GM21576 (cell line): ENCODE measurements at regions not wholly inside any gene's neighbourhood (a gene's known extent, or its start where the extent isn't known, plus 50 kb on each side); places are given as distances from the start of the nearest gene placed in this dataset.

Source experiments
- ATAC-seq: cut with Tn5 transposase; IDR thresholded peaks from one replicate; pipeline ENCODE4 v1.9.1; 2021; ENCODE audit warnings: mild to moderate bottlenecking, moderate library complexity; ENCODE audit not compliant: unreplicated experiment

- no peak for ATAC-seq
These were observed 104.2 kb upstream of the MAP1LC3B2 start for GRCh38 chr12:116454950-116455447.

DNA sequence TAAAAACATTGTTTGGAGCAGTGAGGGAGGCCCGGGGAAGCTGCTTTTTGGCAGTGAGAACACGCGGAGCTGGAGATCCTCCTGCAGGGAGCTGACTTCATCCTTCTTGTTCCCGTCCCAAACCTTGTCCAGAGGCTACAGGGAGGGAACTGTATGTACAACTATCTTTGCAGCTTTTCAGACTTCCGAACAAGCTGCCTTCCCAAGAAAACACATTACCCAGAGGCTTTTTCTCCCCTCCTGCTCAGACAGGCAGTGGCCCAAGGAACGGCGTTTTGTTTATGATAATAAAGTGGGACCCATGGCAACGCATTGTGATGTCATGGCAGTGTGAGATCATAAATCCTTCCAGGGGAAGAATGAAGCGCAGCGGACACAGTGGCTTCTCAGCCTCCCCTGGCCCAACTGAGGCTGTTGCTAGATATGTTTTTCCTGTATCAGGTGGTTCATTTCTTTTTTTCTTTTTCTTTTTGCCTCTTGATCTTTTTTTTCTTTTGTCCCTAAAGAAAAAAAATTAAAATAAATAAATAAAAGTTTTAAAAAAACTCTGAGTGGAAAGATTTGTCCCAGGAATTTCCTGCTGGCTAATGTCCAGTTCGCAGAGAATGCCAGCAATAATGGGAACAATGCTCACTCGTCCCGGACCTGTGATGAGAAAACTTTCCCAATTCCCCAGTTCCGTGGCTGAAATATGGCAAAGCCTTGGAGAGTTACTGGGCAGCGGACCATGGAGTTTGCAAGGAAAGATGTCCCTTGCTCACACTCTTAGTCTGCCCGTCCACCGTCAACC, 103.4 kb upstream of the MAP1LC3B2 start:
- no peak for ATAC-seq

DNA sequence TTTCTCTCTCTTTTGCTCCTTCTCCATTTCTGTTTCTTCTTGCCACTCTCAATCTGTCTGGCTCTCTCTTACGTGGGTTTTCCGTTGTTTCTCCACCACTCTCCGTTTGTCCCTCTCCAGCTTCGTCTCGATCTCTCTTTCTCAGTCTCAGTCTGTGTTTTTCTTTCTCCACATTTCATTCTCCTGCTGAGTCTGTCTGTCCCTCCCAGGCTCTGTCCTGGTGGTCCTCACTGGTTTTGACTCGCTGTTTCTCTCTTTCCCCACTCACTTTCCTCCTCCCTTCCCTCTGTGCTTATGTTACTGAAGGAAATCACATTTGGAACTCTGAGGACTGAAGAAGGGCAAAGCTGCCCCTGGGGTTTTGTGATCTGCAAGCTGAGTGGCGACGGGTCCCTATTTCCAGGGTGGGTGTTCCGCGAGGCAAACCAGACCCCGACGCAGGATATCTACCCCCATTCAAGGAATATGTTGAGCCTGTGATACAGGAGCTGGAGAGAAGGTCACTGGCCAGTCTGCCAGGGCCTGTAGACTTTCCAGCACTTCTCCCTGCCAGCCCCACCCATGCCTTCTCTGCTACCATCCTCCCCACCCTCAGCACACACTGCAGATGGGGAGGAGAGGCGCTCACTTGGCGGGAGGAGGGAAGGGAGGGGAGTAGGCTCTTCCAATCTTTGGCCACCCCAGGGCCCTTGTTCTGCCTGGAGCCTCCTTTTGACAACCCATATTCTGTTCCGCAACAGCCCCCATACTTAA, 102.7 kb upstream of the MAP1LC3B2 start:
- no peak for ATAC-seq

DNA sequence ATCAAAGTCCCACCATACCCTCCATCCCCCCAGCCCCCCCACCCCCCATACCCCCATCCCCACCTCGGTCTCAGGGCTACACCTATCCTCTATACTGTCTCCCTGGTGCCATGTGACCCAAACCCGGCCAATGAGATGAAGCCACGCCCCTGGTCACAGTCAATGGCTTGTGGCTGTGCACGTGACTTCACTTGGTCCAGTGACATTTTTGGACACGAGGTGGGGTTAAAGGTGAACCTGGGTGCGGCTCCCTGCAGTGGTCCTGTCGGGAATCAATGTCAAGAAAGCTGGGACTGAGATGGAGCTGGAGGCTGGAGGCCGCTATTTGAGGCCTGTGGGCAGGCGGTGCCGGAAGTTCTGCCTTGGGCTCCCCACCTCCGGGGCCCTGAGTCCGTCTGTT, 100.7 kb upstream of the MAP1LC3B2 start:
- no peak for ATAC-seq

GRCh38 chr12:116459011-116459875, 99.9 kb upstream of the MAP1LC3B2 start:
- no peak for ATAC-seq

GRCh38 chr12:116459916-116460663, 99.1 kb upstream of the MAP1LC3B2 start:
- no peak for ATAC-seq

GRCh38 chr12:116461060-116461459, 98.1 kb upstream of the MAP1LC3B2 start:
- ATAC-seq: no peak

DNA sequence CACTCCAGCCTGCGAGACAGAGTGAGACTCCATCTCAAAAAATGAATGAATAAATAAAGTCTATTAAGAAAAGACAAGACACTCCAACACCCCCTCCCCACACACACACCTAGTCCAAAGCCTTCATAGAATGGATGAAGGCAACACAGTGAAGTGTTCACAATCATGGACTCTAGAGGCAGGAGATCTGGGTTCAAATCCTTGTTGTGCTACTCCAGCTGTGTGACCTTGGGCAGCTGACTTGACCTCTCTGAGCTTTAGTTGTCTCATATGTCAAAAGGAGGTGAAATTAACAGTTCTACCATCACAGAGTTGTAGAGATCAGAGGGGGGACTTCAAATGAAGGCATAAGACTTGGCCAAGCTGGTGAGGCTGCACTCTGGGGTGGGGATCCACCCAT, 95.8 kb upstream of the MAP1LC3B2 start:
- ATAC-seq: no peak

DNA sequence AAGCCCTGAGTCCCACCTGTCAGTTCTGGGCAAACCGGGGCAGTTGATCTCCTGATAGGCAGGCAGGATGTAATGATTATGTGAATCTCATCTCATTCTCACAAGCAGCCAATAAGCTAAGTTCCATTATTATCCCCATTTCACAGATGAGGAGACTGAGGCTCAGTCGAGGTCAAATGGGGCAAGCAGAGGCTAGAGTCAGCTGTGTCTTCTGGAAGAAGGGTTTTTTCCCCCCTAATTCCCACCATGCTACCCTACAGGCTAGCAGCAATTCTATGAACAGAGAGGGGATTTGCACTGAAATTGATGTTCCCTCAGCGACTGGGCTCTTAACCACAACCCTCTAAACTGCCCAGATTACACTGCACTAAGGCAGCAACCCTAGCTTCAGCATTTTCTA, 93.8 kb upstream of the MAP1LC3B2 start:
- ATAC-seq: no peak

DNA sequence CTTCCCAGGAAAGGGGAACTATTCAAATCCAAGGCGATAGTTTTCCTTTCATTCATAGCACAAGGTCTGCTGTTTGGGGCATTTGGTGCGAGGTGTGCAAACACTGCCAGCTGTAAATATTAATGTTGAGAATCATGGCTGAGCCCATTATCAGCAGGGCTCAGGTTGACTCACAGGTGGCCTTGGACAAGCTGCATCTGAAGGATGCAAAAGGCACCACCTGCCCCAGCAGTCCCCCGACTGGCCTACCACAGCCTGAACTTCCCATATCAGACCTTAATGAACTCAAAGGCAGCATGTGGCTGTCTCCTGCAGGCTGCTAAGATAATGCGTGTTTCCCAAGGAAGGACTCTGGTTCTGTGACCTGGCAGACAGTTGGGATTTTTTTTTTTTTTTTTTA, 93.3 kb upstream of the MAP1LC3B2 start:
- no peak for ATAC-seq

GRCh38 chr12:116466536-116466935, 92.6 kb upstream of the MAP1LC3B2 start:
- ATAC-seq: no peak

GRCh38 chr12:116469344-116469743, 89.8 kb upstream of the MAP1LC3B2 start:
- ATAC-seq: no peak

- no peak for ATAC-seq
These were observed 87.6 kb upstream of the MAP1LC3B2 start for GRCh38 chr12:116471544-116471943.

DNA sequence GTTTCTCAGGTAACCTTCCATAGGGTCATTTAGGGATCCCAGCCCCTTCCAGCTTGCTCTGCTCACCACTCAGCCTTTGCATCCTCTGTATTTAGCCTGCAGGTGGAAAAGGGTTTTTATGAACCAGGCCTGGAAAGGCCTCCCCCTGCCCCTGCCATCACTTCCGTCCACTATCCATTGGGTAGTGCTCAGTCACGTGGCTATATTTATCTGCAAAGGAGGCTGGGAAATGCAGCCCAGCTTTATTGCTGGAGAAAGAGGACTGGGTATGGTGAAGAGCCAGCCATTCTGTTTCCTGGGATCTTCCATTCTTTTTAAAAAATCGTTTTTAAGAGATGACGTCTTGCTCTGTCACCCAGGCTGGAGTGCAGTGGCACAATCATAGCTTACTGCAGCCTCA, 87.0 kb upstream of the MAP1LC3B2 start:
- ATAC-seq: no peak

DNA sequence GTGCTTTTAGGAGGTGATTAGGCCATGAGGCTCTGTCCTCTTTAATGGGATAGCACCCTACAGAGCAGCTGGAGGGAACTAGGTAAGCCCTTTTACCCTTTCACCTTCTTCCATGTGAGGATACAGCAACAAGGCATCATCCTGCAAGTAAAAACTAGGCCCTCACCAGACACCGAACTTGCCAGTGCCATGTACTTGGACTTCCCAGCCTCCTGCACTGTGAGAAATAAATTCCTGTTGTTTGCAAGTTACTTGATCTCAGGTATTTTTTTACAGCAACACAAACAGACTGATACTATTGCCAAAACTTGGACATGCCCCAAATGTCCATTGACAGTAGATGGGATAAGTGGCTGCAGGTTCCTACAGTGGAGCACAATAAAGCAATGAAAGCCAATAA, 85.8 kb upstream of the MAP1LC3B2 start:
- no peak for ATAC-seq

DNA sequence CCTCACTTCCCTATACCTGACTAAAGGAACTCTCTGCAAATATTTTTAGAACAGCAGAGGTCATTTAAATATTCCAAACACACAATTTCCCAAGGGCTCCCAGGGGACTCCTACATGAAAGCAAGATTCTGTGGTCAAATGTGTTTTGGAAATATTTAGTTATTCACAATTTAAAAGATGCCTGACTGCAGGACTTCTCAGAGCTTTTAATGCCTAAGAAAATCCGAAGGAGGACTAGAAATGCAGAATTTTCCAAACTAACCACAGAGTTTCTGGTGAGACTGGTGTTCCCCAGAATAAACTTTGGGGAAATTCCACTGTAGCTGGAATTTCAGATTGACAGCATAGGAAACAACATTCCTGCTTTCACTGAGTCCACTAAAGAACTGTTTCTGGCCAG, 84.8 kb upstream of the MAP1LC3B2 start:
- no peak for ATAC-seq

DNA sequence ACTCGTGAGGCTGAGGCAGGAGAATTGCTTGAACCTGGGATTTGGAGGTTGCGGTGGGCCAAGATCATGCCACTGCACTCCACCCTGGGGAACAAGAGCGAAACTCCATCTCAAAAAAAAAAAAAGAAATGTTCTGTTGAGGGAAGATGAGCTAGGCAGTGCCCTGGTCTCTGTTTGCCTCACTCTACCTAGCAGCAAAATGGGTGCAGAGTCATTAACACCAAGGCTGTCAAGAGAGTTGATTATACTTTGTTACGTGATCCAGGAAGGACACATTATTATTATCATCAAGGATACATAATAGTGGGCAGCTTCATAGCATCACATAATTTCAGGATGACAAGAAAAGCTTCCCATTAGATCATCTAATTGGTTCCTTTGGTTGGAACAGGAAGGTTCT, 84.3 kb upstream of the MAP1LC3B2 start:
- ATAC-seq: no peak

DNA sequence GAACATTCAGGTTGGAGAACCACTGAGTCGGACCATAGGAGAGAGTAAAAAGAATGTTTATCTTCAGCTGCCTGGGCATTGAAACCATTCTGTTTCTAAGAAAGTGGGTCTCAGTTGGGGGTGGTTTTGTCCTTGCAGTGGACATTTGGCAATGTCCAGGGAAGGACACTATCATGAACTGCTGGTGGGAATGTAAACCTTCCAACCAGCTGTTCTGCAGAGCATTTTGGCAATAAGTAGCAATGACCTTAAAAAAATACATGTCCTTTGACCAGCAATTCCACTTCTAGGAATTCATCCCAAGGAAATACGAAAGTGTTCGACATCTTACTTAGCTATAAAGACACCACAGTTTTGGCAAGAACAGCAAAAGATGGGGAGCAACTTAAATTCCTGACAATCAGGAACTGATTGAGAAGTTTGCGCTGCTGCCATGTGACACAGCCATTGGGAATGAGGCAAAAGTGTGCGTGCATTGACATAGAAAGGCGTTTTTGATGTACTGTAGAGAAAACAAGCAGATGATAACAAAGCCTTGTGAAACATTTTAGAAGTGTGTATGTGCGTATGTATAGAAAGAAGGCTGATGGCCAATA, 82.9 kb upstream of the MAP1LC3B2 start:
- ATAC-seq: no peak

DNA sequence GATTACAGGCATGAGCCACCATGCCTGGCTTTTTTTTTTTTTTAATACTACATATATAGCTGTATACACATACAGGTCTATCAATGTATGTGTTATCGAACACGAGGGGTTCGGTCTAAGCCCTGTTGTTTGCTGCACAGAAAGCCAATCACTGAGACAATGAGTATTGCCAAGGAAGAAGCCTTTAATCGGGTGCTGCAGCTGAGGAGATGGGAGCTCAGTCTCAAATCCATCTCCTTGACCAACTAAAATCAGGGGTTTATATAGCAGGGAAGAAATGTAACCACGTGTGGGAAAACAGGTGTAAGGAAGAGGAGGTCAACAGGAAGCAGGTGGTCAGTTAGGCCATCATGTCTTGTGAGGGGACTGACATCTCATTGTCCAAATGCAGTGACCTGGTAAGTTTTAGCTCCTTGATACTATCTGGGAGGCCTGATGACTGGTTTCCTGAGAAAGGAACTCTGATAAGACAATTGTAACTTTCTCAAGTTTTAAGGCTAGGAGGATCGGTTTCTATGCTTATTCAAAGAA, 80.9 kb upstream of the MAP1LC3B2 start:
- no peak for ATAC-seq
